ENCODE measurements at regions not wholly inside any gene's neighbourhood (a gene's known extent, or its start where the extent isn't known, plus 50 kb on each side); places are given as distances from the start of the nearest gene placed in this dataset.

GRCh38 chr12:13582421-13582820 lies 385.9 kb downstream of the EMP1 start:
- H3K27ac ChIP-seq (ENCODE audit: low read depth, low read length) = no peak overlapping the region
- no peaks in the 10 kb centered on the region for H4K20me1 ChIP-seq (ENCODE audit: insufficient read depth, low read length)
- no peaks in the 10 kb centered on the region for H3K4me1 ChIP-seq (ENCODE audit: insufficient read depth, low read length)
- H3K27me3 ChIP-seq (ENCODE audit: insufficient read depth, low read length) = no peaks in the 10 kb centered on the region
- no peaks in the 10 kb centered on the region for H3K36me3 ChIP-seq (ENCODE audit: insufficient read depth, low read length)
- no peaks in the 10 kb centered on the region for H3K9me3 ChIP-seq (ENCODE audit: low read depth, low read length)
- no peak overlapping the region for H3K4me2 ChIP-seq (ENCODE audit: insufficient read depth, low read length)
- no peaks in the 10 kb centered on the region for H3K79me2 ChIP-seq (ENCODE audit: insufficient read depth, low read length)
- no peak overlapping the region for H3K4me3 ChIP-seq (ENCODE audit: insufficient read depth, low read length)
- no peak for TF ChIP-seq CTCF (IDR thresholded peaks at IDR 0.05; ENCODE audit: extremely low read depth, low read depth, low read length)
- no peak for DNase-seq (ENCODE audit: insufficient read length, low spot score, missing footprints)
- no peak overlapping the region for H2AFZ ChIP-seq (ENCODE audit: low read length)

GRCh38 chr12:13581031-13581430 lies 384.5 kb downstream of the EMP1 start:
- Histone ChIP-seq H3K27ac (ENCODE audit: low read depth, low read length) (no peak overlapping the region), H3K79me2 (ENCODE audit: insufficient read depth, low read length) (no peaks in the 10 kb centered on the region), H3K4me1 (ENCODE audit: insufficient read depth, low read length) (no peaks in the 10 kb centered on the region), H3K4me3 (ENCODE audit: insufficient read depth, low read length) (no peak overlapping the region), H3K9me3 (ENCODE audit: low read depth, low read length) (no peaks in the 10 kb centered on the region), H2AFZ (ENCODE audit: low read length) (no peak overlapping the region), H4K20me1 (ENCODE audit: insufficient read depth, low read length) (no peaks in the 10 kb centered on the region), H3K4me2 (ENCODE audit: insufficient read depth, low read length) (no peak overlapping the region), H3K27me3 (ENCODE audit: insufficient read depth, low read length) (no peaks in the 10 kb centered on the region), H3K36me3 (ENCODE audit: insufficient read depth, low read length) (no peaks in the 10 kb centered on the region)
- DNase-seq (ENCODE audit: insufficient read length, low spot score, missing footprints) = no peak
- no peak for TF ChIP-seq CTCF (IDR thresholded peaks at IDR 0.05; ENCODE audit: extremely low read depth, low read depth, low read length)

GRCh38 chr12:13580206-13580605 lies 383.7 kb downstream of the EMP1 start:
- no peaks in the 10 kb centered on the region for H4K20me1 ChIP-seq (ENCODE audit: insufficient read depth, low read length)
- no peak for TF ChIP-seq CTCF (IDR thresholded peaks at IDR 0.05; ENCODE audit: extremely low read depth, low read depth, low read length)
- H3K27ac ChIP-seq (ENCODE audit: low read depth, low read length) = no peak overlapping the region
- H3K9me3 ChIP-seq (ENCODE audit: low read depth, low read length) = no peaks in the 10 kb centered on the region
- H3K4me3 ChIP-seq (ENCODE audit: insufficient read depth, low read length) = no peak overlapping the region
- H3K36me3 ChIP-seq (ENCODE audit: insufficient read depth, low read length) = no peaks in the 10 kb centered on the region
- H3K4me1 ChIP-seq (ENCODE audit: insufficient read depth, low read length) = no peaks in the 10 kb centered on the region
- no peaks in the 10 kb centered on the region for H3K27me3 ChIP-seq (ENCODE audit: insufficient read depth, low read length)
- no peak for DNase-seq (ENCODE audit: insufficient read length, low spot score, missing footprints)
- no peak overlapping the region for H2AFZ ChIP-seq (ENCODE audit: low read length)
- H3K79me2 ChIP-seq (ENCODE audit: insufficient read depth, low read length) = no peaks in the 10 kb centered on the region
- H3K4me2 ChIP-seq (ENCODE audit: insufficient read depth, low read length) = no peak overlapping the region

GRCh38 chr12:13576935-13577500 lies 380.5 kb downstream of the EMP1 start:
- Histone ChIP-seq H3K4me1 (ENCODE audit: insufficient read depth, low read length) (peaks cover 5% of the 10 kb centered on the region), H3K27ac (ENCODE audit: low read depth, low read length) (no peak overlapping the region), H3K4me2 (ENCODE audit: insufficient read depth, low read length) (no peak overlapping the region), H3K36me3 (ENCODE audit: insufficient read depth, low read length) (no peaks in the 10 kb centered on the region), H3K4me3 (ENCODE audit: insufficient read depth, low read length) (no peak overlapping the region), H3K9me3 (ENCODE audit: low read depth, low read length) (no peaks in the 10 kb centered on the region), H3K27me3 (ENCODE audit: insufficient read depth, low read length) (no peaks in the 10 kb centered on the region), H2AFZ (ENCODE audit: low read length) (no peak overlapping the region), H3K79me2 (ENCODE audit: insufficient read depth, low read length) (no peaks in the 10 kb centered on the region), H4K20me1 (ENCODE audit: insufficient read depth, low read length) (no peaks in the 10 kb centered on the region)
- TF ChIP-seq CTCF (IDR thresholded peaks at IDR 0.05; ENCODE audit: extremely low read depth, low read depth, low read length) = no peak
- peak; percentile 87 for DNase-seq (ENCODE audit: insufficient read length, low spot score, missing footprints)

All from osteoblast (primary cell).